Activated CD8-positive, alpha-beta T cell treated with anti-CD3 and anti-CD28 coated beads for 36 hours (primary cell): ENCODE measurements at regions not wholly inside any gene's neighbourhood (a gene's known extent, or its start where the extent isn't known, plus 50 kb on each side); places are given as distances from the start of the nearest gene placed in this dataset.

ENCODE experiments used
- ATAC-seq: fragments of 200-7000 bp; cut with Tn5 transposase; one replicate; pipeline ENCODE4 v1.10.0; 2021; ENCODE audit warnings: mild to moderate bottlenecking, moderate library complexity
- CTCF ChIA-PET: fragments of 350-600 bp; sonication (Branson Sonifier 250); formaldehyde crosslinking; loops from one replicate; lab custom pipeline; 2021; ENCODE audit warnings: antibody characterized with exemption; lab: Charles Lee
- POLR2A ChIA-PET: fragments of 350-600 bp; sonication (Branson Sonifier 250); formaldehyde crosslinking; loops from one replicate; lab custom pipeline; 2021; ENCODE audit warnings: antibody characterized with exemption; lab: Charles Lee
- DNase-seq: peaks from one replicate; pipeline ENCODE4 v3.0.0-alpha.2; 2020
- H3K27ac Mint-ChIP-seq: one replicate; pipeline ENCODE4 v1.8.0; 2021; ENCODE audit warnings: mild to moderate bottlenecking, mixed read lengths
- H3K27me3 Mint-ChIP-seq: one replicate; pipeline ENCODE4 v1.8.0; 2021; ENCODE audit warnings: mixed read lengths
- H3K36me3 Mint-ChIP-seq: one replicate; pipeline ENCODE4 v1.8.0; 2021; ENCODE audit warnings: low read depth, mixed read lengths
- H3K4me1 Mint-ChIP-seq: one replicate; pipeline ENCODE4 v1.8.0; 2021; ENCODE audit warnings: low read depth, mixed read lengths
- H3K4me3 Mint-ChIP-seq: one replicate; pipeline ENCODE4 v1.8.0; 2021; ENCODE audit warnings: mild to moderate bottlenecking, moderate library complexity, mixed read lengths
- H3K9me3 Mint-ChIP-seq: one replicate; pipeline ENCODE4 v1.8.0; 2021; ENCODE audit warnings: mixed read lengths
- CTCF ChIP-seq: fragments of 200-600 bp; IDR thresholded peaks from one replicate; pipeline ENCODE4 v1.8.0; 2022; ENCODE audit warnings: antibody characterized with exemption, mild to moderate bottlenecking
- intact Hi-C: fragments of 100-400 bp; cut with micrococcal nuclease; formaldehyde crosslinking; loops from one replicate; pipeline ENCODE4 v1.10.0; 2022

- ChIA-PET POLR2A (no interaction called here), CTCF (no interaction called here)
- Mint-ChIP-seq H3K9me3 (no peaks in the 10 kb centered on the region), H3K27me3 (no peaks in the 10 kb centered on the region), H3K36me3 (no peaks in the 10 kb centered on the region), H3K4me1 (no peaks in the 10 kb centered on the region), H3K4me3 (no peak overlapping the region), H3K27ac (no peak overlapping the region)
- DNase-seq (no peak), ATAC-seq (no peak)
- intact Hi-C loops, result no loop called here
- no peak for TF ChIP-seq CTCF
These were observed 96.6 kb upstream of the GATB start for GRCh38 chr4:151857368-151857767.

GRCh38 chr4:151855747-151856146, 94.9 kb upstream of the GATB start:
- DNase-seq (no peak), ATAC-seq (no peak)
- Mint-ChIP-seq H3K27ac (no peak overlapping the region), H3K36me3 (no peaks in the 10 kb centered on the region), H3K4me1 (no peaks in the 10 kb centered on the region), H3K4me3 (no peak overlapping the region), H3K9me3 (no peaks in the 10 kb centered on the region), H3K27me3 (no peaks in the 10 kb centered on the region)
- intact Hi-C loops, result no loop called here
- TF ChIP-seq CTCF, result no peak
- ChIA-PET CTCF (interaction anchor here (2.1 kb wide), 1 partner anchor 53 kb away, joined by 5 read pairs; no protein-coding TSS in a partner anchor), POLR2A (no interaction called here)

- Mint-ChIP-seq H3K9me3 (peaks cover under 1% of the 10 kb centered on the region), H3K4me3 (no peak overlapping the region), H3K36me3 (no peaks in the 10 kb centered on the region), H3K27ac (no peak overlapping the region), H3K4me1 (no peaks in the 10 kb centered on the region), H3K27me3 (no peaks in the 10 kb centered on the region)
- ChIA-PET CTCF (interaction anchor here (2.1 kb wide), 1 partner anchor 52 kb away, joined by 5 read pairs; no protein-coding TSS in a partner anchor), POLR2A (no interaction called here)
- TF ChIP-seq CTCF, result no peak
- intact Hi-C loops, result no loop called here
- DNase-seq (no peak), ATAC-seq (no peak)
These were observed 93.9 kb upstream of the GATB start for GRCh38 chr4:151854731-151855130.

- DNase-seq, result no peak
- POLR2A ChIA-PET, result interaction anchor here (0.7 to 0.9 kb wide), 2 partner anchors 13 to 289 kb away, joined by 3 read pairs; no protein-coding TSS in a partner anchor
- CTCF ChIA-PET, result interaction anchor here (0.9 kb wide), 1 partner anchor 51 kb away, joined by 3 read pairs; no protein-coding TSS in a partner anchor
- intact Hi-C loops, result no loop called here
- Mint-ChIP-seq H3K4me3 (no peak overlapping the region), H3K27ac (no peak overlapping the region), H3K9me3 (peaks cover 6% of the 10 kb centered on the region), H3K27me3 (no peaks in the 10 kb centered on the region), H3K4me1 (no peaks in the 10 kb centered on the region), H3K36me3 (no peaks in the 10 kb centered on the region)
- no peak for ATAC-seq
- TF ChIP-seq CTCF, result no peak
These were observed 92.2 kb upstream of the GATB start for GRCh38 chr4:151853034-151853433.

GRCh38 chr4:151852202-151852601, 91.4 kb upstream of the GATB start:
- intact Hi-C loops, result no loop called here
- ChIA-PET POLR2A (no interaction called here), CTCF (interaction anchor here (0.9 kb wide), 1 partner anchor 50 kb away, joined by 3 read pairs; no protein-coding TSS in a partner anchor)
- Mint-ChIP-seq H3K4me3 (no peak overlapping the region), H3K4me1 (no peaks in the 10 kb centered on the region), H3K36me3 (no peaks in the 10 kb centered on the region), H3K9me3 (peaks cover 6% of the 10 kb centered on the region), H3K27me3 (no peaks in the 10 kb centered on the region), H3K27ac (no peak overlapping the region)
- TF ChIP-seq CTCF, result no peak
- ATAC-seq (no peak), DNase-seq (no peak)
